H1 (cell line): ENCODE measurements at regions not wholly inside any gene's neighbourhood (a gene's known extent, or its start where the extent isn't known, plus 50 kb on each side); places are given as distances from the start of the nearest gene placed in this dataset.
A peak's percentile ranks its signal among the peaks of the same experiment; 100 is the strongest.

Experiments
- CEBPB ChIP-seq: IDR thresholded peaks from 2 replicates; pipeline ENCODE4 v1.6.1; 2012; ENCODE audit warnings: low read depth, low read length
- CTCF ChIP-seq, 3 experiments: IDR thresholded peaks; 1 replicate in 2 of 3; 2 replicates in 1 of 3; pipeline versions ENCODE4 v1.5.1 to v1.6.1; 2011; ENCODE audit warnings: low read length in 3 of 3, mild to moderate bottlenecking in 3 of 3, inconsistent platforms in 2 of 3, low read depth in 1 of 3, moderate library complexity in 1 of 3; ENCODE audit not compliant: insufficient read depth in 1 of 3; ENCODE audit errors: control extremely low read depth in 1 of 3
- EP300 ChIP-seq, 2 experiments: IDR thresholded peaks; 1 replicate in 1 of 2; 2 replicates in 1 of 2; pipeline ENCODE4 v1.6.1; 2011 to 2012; ENCODE audit warnings: low read depth in 2 of 2, low read length in 2 of 2, mild to moderate bottlenecking in 2 of 2, borderline replicate concordance in 1 of 2, inconsistent platforms in 1 of 2, moderate library complexity in 1 of 2
- EZH2 ChIP-seq: fragments of 200-600 bp; sonication (generic); IDR thresholded peaks from 2 replicates; pipeline ENCODE4 v1.7.1; 2012; ENCODE audit warnings: low read depth, mild to moderate bottlenecking, moderate library complexity, low read length, inconsistent platforms; ENCODE audit not compliant: severe bottlenecking
- MAFK ChIP-seq: IDR thresholded peaks from 2 replicates; pipeline ENCODE4 v1.6.1; 2012; ENCODE audit warnings: low read depth, mild to moderate bottlenecking, improper control_type of control experiment, low read length
- POLR2A ChIP-seq, 2 experiments: IDR thresholded peaks; 1 replicate in 1 of 2; 2 replicates in 1 of 2; pipeline ENCODE4 v1.6.1; 2011; ENCODE audit warnings: low read depth in 2 of 2, low read length in 2 of 2, mild to moderate bottlenecking in 2 of 2; ENCODE audit errors: control extremely low read depth in 1 of 2
- RAD21 ChIP-seq, 2 experiments: IDR thresholded peaks in 1 of 2; conservative IDR thresholded peaks in 1 of 2; 2 replicates each; pipeline ENCODE4 v1.6.1; 2011; ENCODE audit warnings: low read depth in 2 of 2, low read length in 2 of 2, improper control_type of control experiment in 1 of 2, inconsistent platforms in 1 of 2, mild to moderate bottlenecking in 1 of 2, moderate library complexity in 1 of 2
- RFX5 ChIP-seq: IDR thresholded peaks from 2 replicates; pipeline ENCODE4 v1.6.1; 2011; ENCODE audit warnings: low read depth, low read length, improper control_type of control experiment, borderline replicate concordance
- RNF2 ChIP-seq: fragments of 200-900, 300-1000 bp; sonication (generic); IDR thresholded peaks from 2 replicates; pipeline ENCODE4 v1.7.1; 2016; ENCODE audit warnings: borderline replicate concordance, low read depth, mild to moderate bottlenecking, antibody characterized with exemption, low read length; ENCODE audit not compliant: poor library complexity, severe bottlenecking; ENCODE audit errors: missing control alignments
- SIN3A ChIP-seq, 2 experiments: IDR thresholded peaks in 1 of 2; conservative IDR thresholded peaks in 1 of 2; 2 replicates each; pipeline ENCODE4 v1.6.1; 2011 to 2012; ENCODE audit warnings: low read length in 2 of 2, improper control_type of control experiment in 1 of 2, low read depth in 1 of 2, mild to moderate bottlenecking in 1 of 2
- SUZ12 ChIP-seq: fragments of 200-600 bp; sonication (generic); IDR thresholded peaks from 2 replicates; pipeline ENCODE4 v1.6.1; 2012; ENCODE audit warnings: mild to moderate bottlenecking, inconsistent platforms, low read length, moderate library complexity, mixed read lengths

GRCh38 chr5:124996764-124997077, 250.3 kb upstream of the ZNF608 start:
- TF ChIP-seq CTCF (IDR thresholded peaks at IDR 0.05; ENCODE audit: control extremely low read depth in 1 of 3, insufficient read depth in 1 of 3, low read depth in 1 of 3, low read length in 3 of 3) (no peak), EP300 (IDR thresholded peaks at IDR 0.05; ENCODE audit: borderline replicate concordance in 1 of 2, low read depth in 2 of 2, low read length in 2 of 2) (no peak), RFX5 (no peak), SIN3A (conservative IDR thresholded peaks at IDR 0.05 in 1 of 2, IDR thresholded peaks at IDR 0.05 in 1 of 2; ENCODE audit: low read depth in 1 of 2, low read length in 2 of 2) (no peak), MAFK (no peak), RAD21 (IDR thresholded peaks at IDR 0.05 in 1 of 2, conservative IDR thresholded peaks at IDR 0.05 in 1 of 2; ENCODE audit: low read depth in 2 of 2, low read length in 2 of 2) (no peak), RNF2 (no peak), CEBPB (peak; percentile 67), EZH2 (no peak), POLR2A (IDR thresholded peaks at IDR 0.05; ENCODE audit: control extremely low read depth in 1 of 2, low read depth in 2 of 2, low read length in 2 of 2) (no peak), SUZ12 (no peak)
